GM18867 (cell line): ENCODE measurements at regions not wholly inside any gene's neighbourhood (a gene's known extent, or its start where the extent isn't known, plus 50 kb on each side); places are given as distances from the start of the nearest gene placed in this dataset.

Experiments
- ATAC-seq: cut with Tn5 transposase; IDR thresholded peaks from one replicate; pipeline ENCODE4 v1.9.1; 2021; ENCODE audit warnings: mild to moderate bottlenecking, moderate library complexity; ENCODE audit not compliant: unreplicated experiment

DNA sequence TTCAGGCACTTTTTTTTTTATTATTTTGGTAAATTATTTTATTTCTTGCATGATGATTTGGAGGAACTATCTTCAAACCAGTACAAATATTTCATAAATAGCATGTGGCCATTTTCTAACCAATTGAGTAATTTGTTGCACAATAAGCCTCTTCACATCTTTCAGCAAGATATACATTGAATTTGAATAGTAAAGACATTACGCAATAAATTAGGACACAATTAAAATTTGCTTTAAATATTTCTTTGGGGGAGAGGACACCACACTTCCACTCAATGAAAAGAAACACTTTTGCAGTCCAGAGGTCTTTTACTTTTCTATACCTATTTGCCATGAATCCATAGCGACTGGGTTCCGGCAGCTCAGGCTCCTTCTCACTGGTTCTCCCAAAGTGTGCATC, 762.6 kb upstream of the GOLIM4 start:
- no peak for ATAC-seq

GRCh38 chr3:168850109-168850508, 754.4 kb upstream of the GOLIM4 start:
- ATAC-seq: no peak

- peak; percentile 83 for ATAC-seq
Measured at GRCh38 chr3:168847291-168847883, 751.7 kb upstream of the GOLIM4 start.

DNA sequence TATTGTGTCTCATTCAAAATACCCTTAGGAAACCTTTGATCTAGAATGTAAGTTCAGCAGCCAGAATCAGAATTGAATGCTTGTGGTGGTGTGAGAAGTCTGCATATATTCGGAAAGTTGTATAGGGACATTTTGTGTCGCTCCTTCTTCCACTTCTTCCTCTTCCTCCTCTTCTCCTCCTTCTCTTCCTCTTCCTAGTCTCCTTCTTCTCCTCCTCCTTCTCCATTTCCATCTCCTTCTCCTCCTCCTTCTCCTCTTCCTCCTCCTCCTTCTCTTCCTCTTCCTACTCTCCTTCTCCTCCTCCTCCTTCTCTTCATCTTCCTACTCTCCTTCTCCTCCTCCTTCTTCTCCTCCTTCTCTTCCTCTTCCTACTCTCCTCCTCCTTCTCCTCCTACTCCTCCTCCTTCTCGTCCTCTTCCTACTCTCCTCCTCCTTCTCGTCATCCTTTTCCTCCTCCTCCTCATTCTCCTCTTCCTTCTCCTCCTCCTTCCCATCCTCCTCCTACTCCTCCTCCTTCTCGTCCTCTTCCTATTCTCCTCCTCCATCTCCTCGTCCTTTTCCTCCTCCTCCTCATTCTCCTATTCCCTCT, 749.3 kb upstream of the GOLIM4 start:
- no peak for ATAC-seq

- ATAC-seq: no peak
Measured at GRCh38 chr3:168844472-168844871, 748.7 kb upstream of the GOLIM4 start.

DNA sequence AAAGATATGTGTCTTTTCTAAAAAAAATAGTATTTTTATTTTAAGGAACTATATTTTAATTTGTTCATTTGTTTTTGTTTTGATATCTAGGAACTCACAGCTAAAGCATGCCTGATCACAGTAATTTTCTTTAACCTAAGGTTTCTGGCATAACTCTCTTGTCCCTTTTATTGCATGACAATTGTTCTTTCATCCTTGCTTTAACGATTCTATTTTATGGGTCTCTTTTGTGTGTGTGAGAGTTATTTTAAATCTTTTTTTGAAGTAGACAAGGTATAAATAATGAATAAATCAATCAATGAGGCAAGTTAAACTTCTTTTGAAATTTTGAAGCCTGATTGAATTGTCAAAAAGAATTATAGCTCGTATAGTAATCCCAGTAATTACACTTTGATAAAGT, 747.8 kb upstream of the GOLIM4 start:
- ATAC-seq: no peak

GRCh38 chr3:168839653-168840052, 743.9 kb upstream of the GOLIM4 start:
- no peak for ATAC-seq

GRCh38 chr3:168834558-168834957, 738.8 kb upstream of the GOLIM4 start:
- no peak for ATAC-seq

DNA sequence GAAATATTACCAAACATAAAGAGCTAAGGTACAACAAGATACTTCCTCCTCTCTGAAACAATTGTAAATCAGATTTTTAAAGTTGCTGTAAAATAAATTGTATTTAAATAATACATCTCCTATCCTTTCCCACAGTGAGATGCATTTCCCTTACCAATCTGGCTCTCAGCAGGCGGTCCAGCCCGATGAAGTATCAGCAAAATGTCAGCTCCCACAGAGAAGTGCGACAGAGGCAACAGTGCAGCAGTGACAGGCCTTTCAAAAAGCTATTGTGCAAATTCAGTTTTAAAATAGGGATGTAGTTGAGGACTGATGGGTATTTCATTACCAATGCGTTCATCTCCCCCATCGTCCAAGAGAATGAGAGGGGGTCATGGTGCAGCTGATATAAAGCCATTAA, 733.2 kb upstream of the GOLIM4 start:
- ATAC-seq: no peak

GRCh38 chr3:168828536-168828935, 732.8 kb upstream of the GOLIM4 start:
- no peak for ATAC-seq

DNA sequence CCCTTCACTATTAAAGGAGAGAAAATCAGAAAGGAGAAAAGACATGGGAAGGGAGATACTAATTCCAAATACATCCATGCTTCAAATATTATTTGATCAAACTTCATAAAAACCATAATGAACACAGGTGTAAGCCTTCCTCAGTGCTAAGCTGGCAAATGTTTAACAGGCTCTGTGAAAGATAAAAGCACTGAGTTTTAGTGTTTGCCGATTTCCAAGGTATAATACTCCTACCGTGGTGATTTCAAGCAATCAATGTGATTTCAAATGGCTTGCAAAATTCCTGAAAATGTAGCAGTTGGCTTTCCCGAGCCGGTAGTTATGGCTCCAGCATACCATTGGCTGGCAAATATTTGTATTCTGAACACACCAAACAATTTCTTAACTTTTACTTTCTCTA, 732.3 kb upstream of the GOLIM4 start:
- no peak for ATAC-seq

GRCh38 chr3:168824107-168824506, 728.4 kb upstream of the GOLIM4 start:
- no peak for ATAC-seq

GRCh38 chr3:168823466-168823865, 727.7 kb upstream of the GOLIM4 start:
- ATAC-seq: no peak

GRCh38 chr3:168820810-168821415, 725.2 kb upstream of the GOLIM4 start:
- ATAC-seq: no peak

DNA sequence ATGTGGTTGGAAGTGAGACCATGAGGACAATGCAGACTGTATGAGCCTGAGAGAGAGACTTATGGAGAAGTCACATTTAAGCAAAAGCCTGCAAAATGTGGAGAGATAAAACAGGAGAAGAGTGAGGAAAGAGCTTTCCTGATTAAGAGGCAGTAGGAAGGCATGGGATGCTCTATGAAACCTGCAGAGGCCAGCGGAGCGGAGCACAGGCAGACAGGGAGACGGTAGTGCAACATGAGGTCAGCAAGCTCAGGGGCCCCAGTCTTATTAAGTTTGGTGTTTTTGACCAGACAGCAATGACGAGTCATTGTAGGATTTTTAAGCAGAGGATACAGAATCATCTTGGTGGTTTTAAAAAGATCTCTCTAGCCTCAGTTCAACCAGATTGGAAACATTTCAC, 721.5 kb upstream of the GOLIM4 start:
- ATAC-seq: no peak

DNA sequence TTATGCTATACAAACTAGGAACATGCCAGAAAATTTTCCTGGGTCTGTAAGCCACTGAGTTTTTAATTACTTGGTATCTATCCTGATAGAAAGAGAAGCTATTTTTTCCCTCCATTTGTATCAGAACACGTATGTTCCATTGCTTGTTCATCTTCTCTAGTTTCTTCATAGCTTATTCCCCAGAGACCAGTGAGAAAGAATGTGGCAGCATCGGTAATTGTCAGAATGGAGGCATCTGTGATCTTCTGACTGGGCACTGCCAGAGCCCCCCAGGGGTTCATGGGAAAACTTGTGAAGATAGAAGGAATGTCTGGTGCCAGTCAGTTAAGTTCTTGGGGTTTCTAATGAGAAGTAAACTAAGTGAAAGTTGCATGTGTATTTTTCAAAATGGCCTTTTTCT, 720.2 kb upstream of the GOLIM4 start:
- ATAC-seq: no peak

- no peak for ATAC-seq
Measured at GRCh38 chr3:168813225-168813802, 717.6 kb upstream of the GOLIM4 start.

DNA sequence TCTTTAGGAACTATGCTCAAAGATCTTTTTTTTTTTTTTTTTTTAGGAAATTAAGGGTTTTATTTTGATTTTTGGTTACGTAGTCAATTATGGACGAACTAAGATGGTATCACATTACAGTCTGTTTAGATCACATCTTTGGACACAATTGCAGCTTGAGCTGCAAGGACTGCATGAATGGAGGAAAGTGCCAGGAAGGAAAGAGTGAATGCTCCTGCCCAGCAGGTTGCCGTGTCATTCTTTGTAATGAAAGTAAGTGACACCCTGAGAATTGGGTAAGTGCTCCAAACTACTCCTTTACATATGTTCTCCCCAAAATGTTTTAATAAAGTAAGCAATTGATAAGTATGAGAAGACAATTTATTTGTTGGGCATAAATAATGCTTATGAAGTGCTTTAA, 716.5 kb upstream of the GOLIM4 start:
- no peak for ATAC-seq

GRCh38 chr3:168808596-168808995, 712.9 kb upstream of the GOLIM4 start:
- no peak for ATAC-seq

- no peak for ATAC-seq
Measured at GRCh38 chr3:168807448-168807847, 711.7 kb upstream of the GOLIM4 start.

DNA sequence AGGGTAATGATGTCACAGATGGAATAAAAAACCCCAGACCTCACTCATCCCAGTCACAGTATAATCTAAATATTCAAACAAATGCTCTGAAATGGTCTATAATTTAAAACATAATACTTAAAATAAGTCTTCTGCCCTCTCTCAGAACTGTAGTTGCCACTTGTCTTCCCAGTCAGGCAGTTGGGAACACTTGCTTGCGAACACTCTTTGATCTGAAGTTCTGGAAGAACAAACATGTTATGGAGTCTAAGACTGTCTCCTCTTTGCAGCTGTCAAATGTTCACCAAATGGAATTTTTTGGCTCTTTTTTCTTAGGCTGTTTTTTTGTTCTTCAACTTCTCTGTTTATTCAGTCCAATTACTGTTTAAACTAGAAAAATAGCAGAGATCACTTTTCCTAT, 711.1 kb upstream of the GOLIM4 start:
- ATAC-seq: no peak

- no peak for ATAC-seq
Measured at GRCh38 chr3:168803536-168803935, 707.8 kb upstream of the GOLIM4 start.
